Gastrocnemius medialis (tissue), 4 donors: ENCODE measurements at regions not wholly inside any gene's neighbourhood (a gene's known extent, or its start where the extent isn't known, plus 50 kb on each side); places are given as distances from the start of the nearest gene placed in this dataset.

Experiments used
- ATAC-seq, 2 donors: fragments of 150-250 bp; one replicate each; pipeline ENCODE4 v1.9.1; 2016
- DNase-seq, 2 donors: peaks; one replicate each; pipeline ENCODE4 v3.0.0-alpha.2; 2019
- H3K27ac ChIP-seq, 4 donors: fragments of 200-600 bp; sonication (generic); 1 replicate in 1 of 4; 2 replicates in 3 of 4; pipeline ENCODE4 v1.5.1; 2016 to 2018; ENCODE audit warnings: mild to moderate bottlenecking in 2 of 4, moderate library complexity in 1 of 4
- H3K27me3 ChIP-seq, 3 donors: fragments of 200-600 bp; sonication (generic) in 2 of 3; 1 replicate in 1 of 3; 2 replicates in 2 of 3; pipeline versions ENCODE4 v1.5.1 to v1.6.0; 2016 to 2019; ENCODE audit warnings: mild to moderate bottlenecking in 1 of 3, moderate library complexity in 1 of 3
- H3K36me3 ChIP-seq, 2 donors: fragments of 200-600 bp; sonication (generic) in 1 of 2; one replicate each; pipeline ENCODE4 v1.5.1; 2017 to 2018
- H3K4me1 ChIP-seq, 2 donors: fragments of 200-600 bp; sonication (generic) in 1 of 2; one replicate each; pipeline ENCODE4 v1.5.1; 2016 to 2017; ENCODE audit warnings: mild to moderate bottlenecking in 2 of 2
- H3K4me3 ChIP-seq, 4 donors: fragments of 200-600 bp; sonication (generic) in 3 of 4; 1 replicate in 1 of 4; 2 replicates in 3 of 4; pipeline ENCODE4 v1.5.1; 2016 to 2019; ENCODE audit warnings: mild to moderate bottlenecking in 2 of 4
- H3K9me3 ChIP-seq, 3 donors: fragments of 200-600 bp; sonication (generic) in 2 of 3; 1 replicate in 1 of 3; 2 replicates in 2 of 3; pipeline ENCODE4 v1.5.1; 2016 to 2019
- CTCF ChIP-seq, 5 experiments: fragments of 450-650 bp in 3 of 5; fragments of 200-600 bp in 2 of 5; sonication (generic) in 2 of 5; IDR thresholded peaks in 4 of 5; conservative IDR thresholded peaks in 1 of 5; 1 replicate in 4 of 5; 2 replicates in 1 of 5; pipeline ENCODE4 v1.5.1; 2016 to 2019; ENCODE audit warnings: antibody characterized with exemption in 5 of 5, mild to moderate bottlenecking in 3 of 5, moderate library complexity in 3 of 5
- POLR2A ChIP-seq, 2 donors: fragments of 450-650 bp; IDR thresholded peaks; one replicate each; pipeline ENCODE4 v1.6.1; 2017; ENCODE audit warnings: antibody characterized with exemption in 2 of 2, mild to moderate bottlenecking in 2 of 2, moderate library complexity in 2 of 2
- in situ Hi-C, 4 donors: fragments of 200-750 bp; cut with MboI; loops; one replicate each; pipeline versions ENCODE4 v1.15.0 to v1.8.0; 2017; ENCODE audit warnings: low sequenced_read_pairs in 4 of 4
- intact Hi-C: fragments of 100-400 bp; cut with DNase I; formaldehyde crosslinking; loops from one replicate; pipeline ENCODE4 v1.15.1; 2023; ENCODE audit warnings: low total_unique reads

- intact Hi-C loops, result no loop called here
Measured at GRCh38 chr15:25091421-25092158, 136.8 kb downstream of the SNRPN start.

GRCh38 chr15:25092661-25093060 lies 137.9 kb downstream of the SNRPN start:
- intact Hi-C loops (no loop called here), in situ Hi-C loops (no loop called here)
- no peaks in the 10 kb centered on the region for H3K27me3 ChIP-seq
- TF ChIP-seq CTCF (IDR thresholded peaks at IDR 0.05 in 4 of 5, conservative IDR thresholded peaks at IDR 0.05 in 1 of 5), result no peak
- no peak for TF ChIP-seq POLR2A (IDR thresholded peaks at IDR 0.05)
- peaks cover 0 to 24% of the 10 kb centered on the region in 2 donors for H3K4me1 ChIP-seq
- DNase-seq (no peak), ATAC-seq (no peak)
- H3K27ac ChIP-seq, result peak overlapping the region in 2 of 4 donors; percentile 14 to 46
- no peak overlapping the region for H3K4me3 ChIP-seq
- peaks cover 0 to 6% (median 0%) of the 10 kb centered on the region in 3 donors for H3K9me3 ChIP-seq
- peaks cover 0 to 72% of the 10 kb centered on the region in 2 donors for H3K36me3 ChIP-seq

More at GRCh38 chr15:25091421-25092158, 136.8 kb downstream of the SNRPN start:
- Histone ChIP-seq H3K4me1 (peaks cover 0 to 24% of the 10 kb centered on the region in 2 donors), H3K27ac (no peak overlapping the region), H3K27me3 (no peaks in the 10 kb centered on the region), H3K36me3 (peaks cover 0 to 72% of the 10 kb centered on the region in 2 donors), H3K9me3 (peaks cover 0 to 3% (median 0%) of the 10 kb centered on the region in 3 donors), H3K4me3 (no peak overlapping the region)
- TF ChIP-seq CTCF (IDR thresholded peaks at IDR 0.05 in 4 of 5, conservative IDR thresholded peaks at IDR 0.05 in 1 of 5) (no peak), POLR2A (IDR thresholded peaks at IDR 0.05) (no peak)
- DNase-seq, result no peak
- in situ Hi-C loops, result no loop called here
- no peak for ATAC-seq

- H3K4me3 ChIP-seq, result no peak overlapping the region
- H3K36me3 ChIP-seq, result peaks cover 0 to 80% of the 10 kb centered on the region in 2 donors
- no peaks in the 10 kb centered on the region for H3K27me3 ChIP-seq
- no peak for DNase-seq
- H3K4me1 ChIP-seq, result peaks cover 0 to 24% of the 10 kb centered on the region in 2 donors
- intact Hi-C loops, result no loop called here
- TF ChIP-seq CTCF (IDR thresholded peaks at IDR 0.05 in 4 of 5, conservative IDR thresholded peaks at IDR 0.05 in 1 of 5) (no peak), POLR2A (IDR thresholded peaks at IDR 0.05) (no peak)
- in situ Hi-C loops, result no loop called here
- peak; percentile 45 to 78 for ATAC-seq
- peaks cover 0 to 6% (median 0%) of the 10 kb centered on the region in 3 donors for H3K9me3 ChIP-seq
- peak overlapping the region in 2 of 4 donors; percentile 13 to 46 for H3K27ac ChIP-seq
Measured at GRCh38 chr15:25093455-25094029, 138.8 kb downstream of the SNRPN start.

GRCh38 chr15:25094066-25094465 lies 139.3 kb downstream of the SNRPN start:
- in situ Hi-C loops, result no loop called here
- peaks cover 0 to 85% of the 10 kb centered on the region in 2 donors for H3K36me3 ChIP-seq
- no peak for ATAC-seq
- TF ChIP-seq POLR2A (IDR thresholded peaks at IDR 0.05) (no peak), CTCF (IDR thresholded peaks at IDR 0.05 in 4 of 5, conservative IDR thresholded peaks at IDR 0.05 in 1 of 5) (no peak)
- H3K27ac ChIP-seq, result peak overlapping the region in 1 of 4 donors; percentile 46
- H3K4me1 ChIP-seq, result peaks cover 0 to 24% of the 10 kb centered on the region in 2 donors
- peaks cover 0 to 6% (median 0%) of the 10 kb centered on the region in 3 donors for H3K9me3 ChIP-seq
- no peak overlapping the region for H3K4me3 ChIP-seq
- intact Hi-C loops, result no loop called here
- no peaks in the 10 kb centered on the region for H3K27me3 ChIP-seq
- DNase-seq, result no peak
